Stimulated activated memory B cell treated with anti-CD40 and anti-IgM and Interleukin-4, amounts not matched to agents 10 μg/mL and 1 μg/mL and 100 μg/mL, for 72 hours (primary cell): ENCODE measurements at regions not wholly inside any gene's neighbourhood (a gene's known extent, or its start where the extent isn't known, plus 50 kb on each side); places are given as distances from the start of the nearest gene placed in this dataset.

Experiments used
- ATAC-seq: fragments of 150-1000 bp; cut with Tn5 transposase; 2 replicates; pipeline ENCODE4 v1.10.0; 2021
- H3K27ac Mint-ChIP-seq: one replicate; pipeline ENCODE4 v1.8.0; 2022; ENCODE audit warnings: mild to moderate bottlenecking, mixed read lengths
- H3K27me3 Mint-ChIP-seq: one replicate; pipeline ENCODE4 v1.8.0; 2022; ENCODE audit warnings: mixed read lengths
- H3K36me3 Mint-ChIP-seq: one replicate; pipeline ENCODE4 v1.8.0; 2022; ENCODE audit warnings: mixed read lengths
- H3K4me1 Mint-ChIP-seq: one replicate; pipeline ENCODE4 v1.8.0; 2022; ENCODE audit warnings: mixed read lengths
- H3K4me3 Mint-ChIP-seq: one replicate; pipeline ENCODE4 v1.8.0; 2022; ENCODE audit warnings: mild to moderate bottlenecking, moderate library complexity, mixed read lengths
- H3K9me3 Mint-ChIP-seq: one replicate; pipeline ENCODE4 v1.8.0; 2022; ENCODE audit warnings: mixed read lengths

DNA sequence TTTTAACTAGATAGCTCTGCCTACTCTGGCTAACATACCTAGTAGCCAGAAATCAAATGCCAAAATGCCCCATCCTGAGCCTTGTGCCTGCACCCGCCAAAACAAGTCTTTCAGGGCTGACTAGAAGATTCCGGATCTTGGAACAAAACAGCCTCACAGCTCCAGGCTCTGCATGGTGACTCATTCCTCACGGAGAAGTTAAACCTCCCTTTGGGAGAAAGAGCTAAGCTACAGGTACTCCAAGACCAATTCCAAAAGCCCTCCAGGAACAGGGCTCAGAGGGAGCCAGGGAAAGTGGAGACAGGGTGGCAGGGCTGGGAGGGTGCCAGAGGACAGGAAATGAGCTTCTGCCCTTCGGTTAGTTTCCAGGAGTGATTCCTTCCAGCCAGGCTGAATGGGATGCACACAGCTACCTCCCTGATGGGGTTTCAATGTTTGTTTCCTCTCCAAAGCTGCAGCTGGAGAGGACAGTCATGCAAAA is 295.6 kb downstream of the TNS1 start:
- ATAC-seq: no peak
- Mint-ChIP-seq H3K4me3 (no peak overlapping the region), H3K9me3 (no peaks in the 10 kb centered on the region), H3K27ac (no peak overlapping the region), H3K4me1 (no peaks in the 10 kb centered on the region), H3K36me3 (no peaks in the 10 kb centered on the region), H3K27me3 (peaks cover 19% of the 10 kb centered on the region)

DNA sequence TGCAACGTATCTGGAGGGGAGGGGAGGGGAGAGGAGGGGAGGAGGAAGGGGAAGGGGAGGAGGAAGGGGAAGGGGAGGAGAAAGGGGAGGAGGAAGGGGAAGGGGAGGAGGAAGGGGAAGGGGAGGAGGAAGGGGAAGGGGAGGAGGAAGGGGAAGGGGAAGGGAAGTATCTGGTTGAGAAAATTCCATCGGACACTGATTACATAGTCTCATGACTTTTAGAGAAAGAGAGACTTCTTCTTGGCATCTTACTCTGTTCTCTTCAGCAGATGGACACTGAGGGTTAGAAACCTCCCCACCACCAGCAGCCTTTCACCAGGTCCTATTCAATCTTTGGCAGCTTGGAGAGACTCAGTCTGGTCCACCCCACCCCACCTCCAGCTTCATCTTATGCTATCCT is 296.3 kb downstream of the TNS1 start:
- H3K36me3 Mint-ChIP-seq: no peaks in the 10 kb centered on the region
- no peak for ATAC-seq
- peaks cover 12% of the 10 kb centered on the region for H3K27me3 Mint-ChIP-seq
- H3K27ac Mint-ChIP-seq: no peak overlapping the region
- H3K4me3 Mint-ChIP-seq: no peak overlapping the region
- H3K9me3 Mint-ChIP-seq: no peaks in the 10 kb centered on the region
- no peaks in the 10 kb centered on the region for H3K4me1 Mint-ChIP-seq

DNA sequence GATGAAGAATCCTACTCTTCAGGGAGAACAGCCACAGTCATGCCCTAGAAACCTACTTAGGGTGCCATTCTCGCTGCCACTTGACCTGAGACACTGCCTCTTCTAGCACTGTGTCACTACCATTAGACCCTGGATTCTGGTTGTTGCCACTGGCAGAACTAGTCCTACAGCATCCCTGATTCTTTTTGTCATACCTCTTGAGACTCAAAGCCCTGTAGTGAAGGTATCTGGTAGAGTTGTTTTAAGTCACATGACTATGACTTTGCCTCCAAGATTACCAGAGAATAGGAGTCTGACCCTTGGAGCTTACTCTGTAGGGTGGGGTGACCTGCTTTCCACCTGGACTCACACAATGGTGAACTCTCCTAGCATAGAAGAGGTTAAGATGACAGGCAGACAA is 296.7 kb downstream of the TNS1 start:
- no peaks in the 10 kb centered on the region for H3K4me1 Mint-ChIP-seq
- H3K27ac Mint-ChIP-seq: no peak overlapping the region
- H3K9me3 Mint-ChIP-seq: no peaks in the 10 kb centered on the region
- peaks cover 10% of the 10 kb centered on the region for H3K27me3 Mint-ChIP-seq
- no peak overlapping the region for H3K4me3 Mint-ChIP-seq
- no peak for ATAC-seq
- H3K36me3 Mint-ChIP-seq: no peaks in the 10 kb centered on the region

DNA sequence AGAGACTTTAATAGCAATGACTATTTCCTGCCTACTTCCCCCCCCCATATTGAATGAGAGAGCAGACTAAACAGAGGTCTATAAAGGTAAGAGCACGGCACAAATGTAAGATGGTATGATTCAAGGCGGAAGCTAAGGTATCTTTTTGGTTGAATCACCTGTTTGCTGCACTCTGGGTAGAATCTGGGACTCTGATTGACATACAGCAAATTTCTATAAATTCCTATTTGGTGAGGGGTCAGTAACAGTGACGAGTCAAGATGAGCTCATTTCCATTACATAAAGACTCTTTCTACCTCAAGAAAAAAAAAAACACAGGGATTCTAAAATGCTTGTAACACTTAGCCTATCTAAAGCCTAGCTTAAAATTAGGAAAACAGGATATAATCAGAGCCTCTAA is 297.3 kb downstream of the TNS1 start:
- Mint-ChIP-seq H3K36me3 (no peaks in the 10 kb centered on the region), H3K27ac (no peak overlapping the region), H3K27me3 (peaks cover 10% of the 10 kb centered on the region), H3K4me1 (no peaks in the 10 kb centered on the region), H3K9me3 (no peaks in the 10 kb centered on the region), H3K4me3 (no peak overlapping the region)
- ATAC-seq: no peak

DNA sequence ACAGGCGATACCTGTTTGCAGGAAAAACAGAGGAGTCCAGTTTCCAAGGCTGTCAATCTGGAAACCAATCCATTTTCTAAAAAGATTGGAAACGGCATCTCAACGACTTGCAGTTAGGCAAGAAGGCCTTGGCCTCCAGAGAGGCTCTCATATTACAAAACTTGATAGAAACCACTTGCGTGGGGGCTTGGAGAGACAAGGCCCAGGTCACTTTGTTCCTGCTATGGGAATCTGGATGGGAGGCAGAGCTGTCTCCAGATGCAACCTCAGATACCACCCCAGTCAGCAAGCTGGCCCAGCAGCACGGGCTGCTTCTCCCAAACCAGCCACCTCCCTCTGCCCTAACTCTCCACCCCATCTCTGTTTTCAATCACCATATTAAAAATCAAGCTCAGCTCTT is 298.8 kb downstream of the TNS1 start:
- Mint-ChIP-seq H3K27me3 (peaks cover 17% of the 10 kb centered on the region), H3K4me1 (no peaks in the 10 kb centered on the region), H3K27ac (no peak overlapping the region), H3K9me3 (no peaks in the 10 kb centered on the region), H3K4me3 (no peak overlapping the region), H3K36me3 (no peaks in the 10 kb centered on the region)
- no peak for ATAC-seq

DNA sequence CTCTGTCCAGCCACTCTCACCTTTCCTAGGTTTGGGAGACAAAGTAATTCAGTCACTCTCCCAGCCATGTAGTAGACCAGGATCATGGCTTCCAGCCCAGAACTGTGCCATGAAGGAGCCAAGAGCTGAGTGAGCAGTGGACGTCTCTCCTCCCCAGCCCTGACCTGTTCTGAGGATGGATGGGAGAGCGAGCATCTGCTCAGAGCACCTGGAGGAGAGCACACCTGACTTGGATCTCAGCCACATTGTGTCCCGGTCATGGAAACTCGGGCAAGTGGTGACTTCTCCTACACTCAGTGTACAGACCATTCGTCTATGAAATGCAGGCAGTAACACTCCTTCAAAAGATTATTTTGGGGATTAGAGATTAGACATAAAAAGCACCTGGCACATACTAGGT is 299.7 kb downstream of the TNS1 start:
- H3K27ac Mint-ChIP-seq: no peak overlapping the region
- no peak for ATAC-seq
- H3K9me3 Mint-ChIP-seq: no peaks in the 10 kb centered on the region
- H3K4me3 Mint-ChIP-seq: no peak overlapping the region
- H3K4me1 Mint-ChIP-seq: no peaks in the 10 kb centered on the region
- H3K36me3 Mint-ChIP-seq: no peaks in the 10 kb centered on the region
- peaks cover 18% of the 10 kb centered on the region for H3K27me3 Mint-ChIP-seq

DNA sequence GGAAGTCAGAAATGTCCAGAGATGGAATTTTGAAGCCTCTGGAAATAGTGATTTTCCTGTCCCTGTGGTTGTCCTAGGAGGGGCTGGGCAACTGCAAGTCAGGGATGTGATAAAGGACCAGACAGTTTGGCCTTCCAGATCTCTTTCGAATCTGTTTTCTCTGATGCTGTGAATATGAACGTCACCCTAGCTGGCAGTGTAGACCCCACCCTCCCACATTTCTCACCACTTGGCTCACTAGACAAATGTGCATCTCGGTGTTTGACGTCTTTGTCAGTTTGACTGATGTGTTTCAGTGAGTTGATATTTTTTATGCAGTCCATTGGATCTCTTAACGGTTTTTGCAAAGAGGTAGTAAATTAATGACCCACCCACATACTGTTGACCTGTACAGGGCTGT is 301.2 kb downstream of the TNS1 start:
- Mint-ChIP-seq H3K27ac (no peak overlapping the region), H3K4me1 (no peaks in the 10 kb centered on the region), H3K4me3 (no peak overlapping the region), H3K36me3 (no peaks in the 10 kb centered on the region), H3K9me3 (no peaks in the 10 kb centered on the region), H3K27me3 (peaks cover 11% of the 10 kb centered on the region)
- no peak for ATAC-seq

DNA sequence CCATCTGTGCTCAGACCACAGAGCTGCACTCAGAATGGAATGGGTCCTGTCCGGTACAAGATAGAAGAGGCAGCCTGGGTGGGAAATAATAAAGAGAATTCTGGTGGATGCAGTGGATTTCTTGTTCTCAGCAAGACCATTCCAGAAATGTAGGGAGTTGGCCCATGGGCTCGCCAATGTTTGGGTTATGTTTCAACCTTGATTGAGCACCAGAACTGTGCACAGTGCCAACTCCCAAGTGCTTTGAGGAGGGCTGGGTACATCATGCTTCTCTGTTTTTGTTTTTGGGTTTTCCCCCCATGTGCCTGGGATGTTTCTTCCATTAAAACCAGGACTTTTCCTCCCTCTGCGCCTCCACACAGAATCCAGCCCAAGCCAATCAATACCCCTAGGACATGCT is 304.1 kb downstream of the TNS1 start:
- H3K9me3 Mint-ChIP-seq: no peaks in the 10 kb centered on the region
- no peaks in the 10 kb centered on the region for H3K36me3 Mint-ChIP-seq
- no peak for ATAC-seq
- H3K27ac Mint-ChIP-seq: no peak overlapping the region
- no peak overlapping the region for H3K4me3 Mint-ChIP-seq
- peaks cover 8% of the 10 kb centered on the region for H3K27me3 Mint-ChIP-seq
- no peaks in the 10 kb centered on the region for H3K4me1 Mint-ChIP-seq

DNA sequence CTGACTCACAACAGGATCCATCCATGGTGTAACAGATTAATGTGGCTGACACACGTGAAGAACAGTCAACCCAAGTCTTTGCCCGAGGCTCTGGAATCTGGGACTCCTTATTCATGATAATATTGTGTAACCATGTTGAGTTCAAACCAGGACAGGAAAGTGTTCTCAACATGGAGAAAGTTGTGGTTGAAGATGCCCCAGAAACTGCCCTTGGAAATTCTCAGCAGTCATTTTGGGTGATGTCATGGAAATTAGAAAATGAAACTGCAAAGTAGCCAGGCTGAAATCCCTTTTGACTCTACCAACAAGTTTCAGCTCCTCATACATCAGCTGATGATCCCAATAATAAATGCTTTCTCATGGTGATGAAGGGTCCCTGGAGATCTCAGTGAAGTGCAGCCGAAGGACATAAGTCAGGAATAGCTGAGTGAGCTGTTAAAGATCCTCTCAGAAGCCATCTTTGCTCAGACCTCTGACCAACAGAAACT is 307.7 kb downstream of the TNS1 start:
- no peak overlapping the region for H3K4me3 Mint-ChIP-seq
- H3K27me3 Mint-ChIP-seq: peaks cover 15% of the 10 kb centered on the region
- H3K27ac Mint-ChIP-seq: no peak overlapping the region
- H3K9me3 Mint-ChIP-seq: no peaks in the 10 kb centered on the region
- ATAC-seq: no peak
- H3K4me1 Mint-ChIP-seq: no peaks in the 10 kb centered on the region
- no peaks in the 10 kb centered on the region for H3K36me3 Mint-ChIP-seq

DNA sequence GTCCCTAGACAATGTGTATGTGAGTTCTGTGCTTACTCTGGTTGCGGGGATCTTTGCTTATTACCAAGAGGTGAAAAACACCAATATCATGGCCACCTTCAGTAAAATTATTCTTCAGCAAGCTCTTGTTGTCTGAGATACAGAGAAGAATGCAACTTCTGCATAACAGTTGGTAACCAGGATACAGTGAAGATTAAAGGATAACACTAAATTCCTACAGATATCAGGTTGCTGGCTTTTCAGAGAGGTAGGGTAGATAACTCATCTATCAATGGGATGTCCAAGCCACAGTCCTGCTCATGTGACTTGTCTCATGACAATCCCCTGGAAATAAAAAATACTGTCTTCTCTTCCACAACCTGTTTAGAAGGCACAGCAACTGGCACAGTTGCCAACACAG is 308.5 kb downstream of the TNS1 start:
- Mint-ChIP-seq H3K27me3 (peaks cover 16% of the 10 kb centered on the region), H3K9me3 (no peaks in the 10 kb centered on the region), H3K36me3 (no peaks in the 10 kb centered on the region), H3K4me1 (no peaks in the 10 kb centered on the region), H3K27ac (no peak overlapping the region), H3K4me3 (no peak overlapping the region)
- no peak for ATAC-seq

DNA sequence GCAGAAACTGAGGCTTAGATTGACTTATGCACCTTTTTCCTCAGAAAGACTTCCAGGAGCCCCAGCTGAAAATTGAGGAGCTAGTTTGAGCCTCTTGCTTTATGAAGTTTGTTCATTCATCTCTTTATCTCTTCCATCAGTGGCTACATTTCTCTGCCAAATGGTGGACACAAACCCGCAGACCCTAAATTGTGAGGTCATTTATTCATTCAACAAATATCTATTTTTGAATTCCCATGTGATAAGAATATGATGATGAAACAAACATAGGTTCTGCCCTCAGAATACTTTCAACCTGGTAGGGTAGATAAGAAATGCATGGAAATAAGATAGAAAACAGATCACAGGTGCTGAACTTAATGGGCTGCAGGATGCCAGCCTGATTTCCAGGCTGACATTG is 309.4 kb downstream of the TNS1 start:
- H3K36me3 Mint-ChIP-seq: no peaks in the 10 kb centered on the region

DNA sequence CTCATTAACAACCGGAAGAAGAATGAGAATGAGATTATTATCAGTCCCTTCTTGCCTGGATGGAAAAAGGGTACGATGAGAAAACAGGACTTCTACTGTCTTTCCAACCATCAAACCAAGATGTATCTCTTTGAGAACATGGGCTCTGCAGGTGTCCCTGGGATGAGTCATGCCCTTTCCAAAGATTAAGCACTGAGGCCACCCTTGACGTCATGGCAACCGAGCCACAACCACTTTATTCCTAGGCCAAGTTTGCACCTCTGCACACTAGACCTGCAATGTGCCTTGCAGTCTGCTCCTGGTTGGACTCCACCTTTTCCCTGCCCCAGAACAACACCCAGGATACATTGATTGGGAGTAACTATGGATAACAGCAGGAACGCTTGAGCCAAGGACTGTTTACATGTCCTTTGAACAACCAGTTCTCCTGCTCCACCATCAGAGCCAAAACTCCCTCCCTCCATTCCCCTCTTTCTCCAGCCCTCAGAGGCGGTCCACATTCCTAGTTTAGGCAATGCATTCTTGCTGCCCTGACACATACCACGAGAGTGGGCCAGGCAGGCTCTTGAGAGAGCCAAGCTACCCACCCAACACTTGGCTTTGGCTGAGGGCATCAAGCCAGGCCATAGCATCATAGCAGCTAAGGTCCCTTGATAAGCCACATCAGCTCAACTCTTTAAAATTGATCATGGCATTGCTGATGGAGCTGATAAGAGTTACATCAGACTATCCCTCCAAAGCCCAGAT is 310.7 kb downstream of the TNS1 start:
- no peaks in the 10 kb centered on the region for H3K36me3 Mint-ChIP-seq
- no peaks in the 10 kb centered on the region for H3K9me3 Mint-ChIP-seq
- H3K27me3 Mint-ChIP-seq: peaks cover 12% of the 10 kb centered on the region
- H3K4me1 Mint-ChIP-seq: no peaks in the 10 kb centered on the region
- ATAC-seq: no peak
- no peak overlapping the region for H3K4me3 Mint-ChIP-seq
- no peak overlapping the region for H3K27ac Mint-ChIP-seq

More for the DNA sequence above, 309.4 kb downstream of the TNS1 start:
- Mint-ChIP-seq H3K27ac (no peak overlapping the region), H3K4me3 (no peak overlapping the region), H3K27me3 (peaks cover 12% of the 10 kb centered on the region), H3K9me3 (no peaks in the 10 kb centered on the region), H3K4me1 (no peaks in the 10 kb centered on the region)
- no peak for ATAC-seq

DNA sequence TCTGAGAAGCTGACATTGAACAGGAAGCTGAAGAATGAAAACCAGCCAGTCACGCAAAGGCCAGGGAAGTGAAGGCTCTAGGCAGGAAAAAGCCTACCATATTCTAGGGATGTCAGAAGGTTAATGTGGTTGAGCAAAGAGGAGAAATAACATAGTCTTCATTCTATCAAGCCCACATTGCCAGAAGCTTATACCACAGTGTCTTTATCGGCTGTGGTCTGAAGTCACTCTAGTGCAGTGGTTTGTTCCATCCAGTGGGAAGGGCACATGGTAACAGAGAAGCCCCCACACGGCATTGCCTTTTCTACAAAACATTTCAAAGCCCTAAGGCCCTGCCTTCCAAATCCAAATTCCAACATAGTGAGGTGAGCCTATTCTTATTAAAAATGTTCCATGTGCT is 311.3 kb downstream of the TNS1 start:
- no peaks in the 10 kb centered on the region for H3K9me3 Mint-ChIP-seq
- no peak for ATAC-seq
- no peak overlapping the region for H3K4me3 Mint-ChIP-seq
- no peak overlapping the region for H3K27ac Mint-ChIP-seq
- H3K36me3 Mint-ChIP-seq: no peaks in the 10 kb centered on the region
- H3K4me1 Mint-ChIP-seq: no peaks in the 10 kb centered on the region
- H3K27me3 Mint-ChIP-seq: peaks cover 12% of the 10 kb centered on the region

DNA sequence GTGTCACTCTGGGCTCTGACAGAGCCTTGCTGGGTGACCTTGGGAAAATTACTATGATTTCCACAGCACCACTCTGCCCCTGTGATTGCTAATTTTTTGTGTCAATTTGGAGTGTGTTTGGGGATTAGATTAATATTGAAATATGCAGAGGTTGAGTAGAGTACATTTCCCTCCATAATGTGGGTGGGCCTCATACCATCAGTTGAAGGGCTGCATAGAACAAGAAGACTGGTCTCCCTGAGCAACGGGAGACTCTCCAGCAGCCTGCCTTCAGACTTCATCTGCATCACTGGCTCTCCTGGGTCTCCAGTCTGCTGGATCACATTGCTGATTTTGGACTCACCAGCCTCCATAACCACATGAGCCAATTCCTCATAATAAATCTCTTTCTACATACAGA is 313.7 kb downstream of the TNS1 start:
- Mint-ChIP-seq H3K27ac (no peak overlapping the region), H3K4me1 (no peaks in the 10 kb centered on the region), H3K4me3 (no peak overlapping the region), H3K36me3 (no peaks in the 10 kb centered on the region), H3K9me3 (no peaks in the 10 kb centered on the region), H3K27me3 (peaks cover 12% of the 10 kb centered on the region)
- no peak for ATAC-seq

DNA sequence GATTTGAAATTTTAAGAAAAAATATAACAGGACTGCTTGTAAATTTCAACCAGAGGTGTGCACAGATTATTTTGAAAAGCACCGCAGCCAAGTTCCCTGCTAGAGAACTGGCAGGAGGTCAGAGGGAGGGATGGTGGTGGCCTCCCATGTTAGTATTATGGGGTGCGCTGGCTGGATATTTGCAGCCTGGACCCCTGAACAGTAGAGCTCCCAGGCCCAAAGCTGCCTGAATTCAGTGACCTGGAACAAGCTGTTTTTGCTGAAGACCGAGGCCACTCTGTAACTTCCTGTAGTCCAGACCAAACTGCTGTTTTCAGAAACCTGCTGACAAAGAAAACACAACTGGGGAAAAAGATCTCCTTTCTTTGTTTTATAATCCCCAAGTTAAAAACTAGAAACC is 314.3 kb downstream of the TNS1 start:
- ATAC-seq: no peak

DNA sequence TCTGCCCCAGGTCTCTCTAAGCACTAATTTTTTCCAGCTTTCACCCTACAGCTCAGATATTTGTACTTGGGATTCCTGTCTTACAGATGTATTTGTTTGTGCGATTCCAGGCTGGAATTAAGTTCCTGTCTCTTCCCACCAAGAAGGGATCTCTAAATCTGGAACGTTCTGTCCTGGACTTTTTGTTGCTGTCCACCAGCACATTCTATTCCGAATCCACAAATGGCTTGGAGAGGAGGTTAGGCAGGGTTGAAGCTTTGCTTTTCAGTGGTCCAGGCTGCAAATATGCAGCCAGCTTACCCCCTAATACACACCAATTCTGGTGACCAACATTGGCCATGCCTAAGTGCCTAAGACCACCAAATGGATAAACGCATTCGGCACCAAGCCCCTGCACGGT is 315.0 kb downstream of the TNS1 start:
- no peak overlapping the region for H3K4me3 Mint-ChIP-seq
- ATAC-seq: no peak
- H3K9me3 Mint-ChIP-seq: no peaks in the 10 kb centered on the region
- no peaks in the 10 kb centered on the region for H3K4me1 Mint-ChIP-seq
- H3K36me3 Mint-ChIP-seq: no peaks in the 10 kb centered on the region
- H3K27ac Mint-ChIP-seq: no peak overlapping the region
- peaks cover 12% of the 10 kb centered on the region for H3K27me3 Mint-ChIP-seq

More for the DNA sequence above, 314.3 kb downstream of the TNS1 start:
- H3K4me1 Mint-ChIP-seq: no peaks in the 10 kb centered on the region
- no peak overlapping the region for H3K27ac Mint-ChIP-seq
- H3K27me3 Mint-ChIP-seq: peaks cover 12% of the 10 kb centered on the region
- H3K9me3 Mint-ChIP-seq: no peaks in the 10 kb centered on the region
- no peak overlapping the region for H3K4me3 Mint-ChIP-seq
- no peaks in the 10 kb centered on the region for H3K36me3 Mint-ChIP-seq
